H9 (cell line): ENCODE measurements at regions not wholly inside any gene's neighbourhood (a gene's known extent, or its start where the extent isn't known, plus 50 kb on each side); places are given as distances from the start of the nearest gene placed in this dataset.

Experiments
- DNase-seq: peaks from one replicate; pipeline ENCODE4 v3.0.0-alpha.2; 2017
- H2AFZ ChIP-seq: one replicate; pipeline ENCODE4 v1.6.1; 2013; ENCODE audit warnings: mild to moderate bottlenecking, low read length, control low read depth, moderate library complexity
- H2AK5ac ChIP-seq: 2 replicates; pipeline ENCODE4 v1.6.1; 2013; ENCODE audit warnings: low read length, control low read depth, mixed read lengths; ENCODE audit not compliant: insufficient read length
- H2BK120ac ChIP-seq: one replicate; pipeline ENCODE4 v1.6.1; 2013; ENCODE audit warnings: low read depth, mild to moderate bottlenecking, low read length, control low read depth, inconsistent platforms; ENCODE audit not compliant: poor library complexity, severe bottlenecking
- H2BK12ac ChIP-seq: 2 replicates; pipeline ENCODE4 v1.6.1; 2013; ENCODE audit warnings: low read length, control low read depth, mixed read lengths, low read depth; ENCODE audit not compliant: insufficient read length
- H2BK15ac ChIP-seq: 2 replicates; pipeline ENCODE4 v1.6.1; 2013; ENCODE audit warnings: low read depth, low read length, control low read depth
- H2BK20ac ChIP-seq: one replicate; pipeline ENCODE4 v1.6.1; 2013; ENCODE audit warnings: low read depth, mild to moderate bottlenecking, low read length, control low read depth, inconsistent platforms; ENCODE audit not compliant: poor library complexity, severe bottlenecking
- H2BK5ac ChIP-seq: 2 replicates; pipeline ENCODE4 v1.6.1; 2013; ENCODE audit warnings: low read length, control low read depth, mixed read lengths; ENCODE audit not compliant: insufficient read length
- H3K14ac ChIP-seq: 2 replicates; pipeline ENCODE4 v1.6.1; 2013; ENCODE audit warnings: low read length, control low read depth; ENCODE audit not compliant: insufficient read depth
- H3K18ac ChIP-seq: 2 replicates; pipeline ENCODE4 v1.6.1; 2013; ENCODE audit warnings: low read depth, mild to moderate bottlenecking, mixed read lengths, low read length, control low read depth; ENCODE audit not compliant: insufficient read length
- H3K23ac ChIP-seq: 2 replicates; pipeline ENCODE4 v1.6.1; 2013; ENCODE audit warnings: low read length, control low read depth, mixed read lengths, low read depth; ENCODE audit not compliant: insufficient read length
- H3K23me2 ChIP-seq: 2 replicates; pipeline ENCODE4 v1.6.1; 2013; ENCODE audit warnings: low read depth, mild to moderate bottlenecking, mixed read lengths, low read length, control low read depth; ENCODE audit not compliant: insufficient read length, poor library complexity, severe bottlenecking
- H3K27ac ChIP-seq: 2 replicates; pipeline ENCODE4 v1.5.1; 2013; ENCODE audit warnings: low read length, control low read depth, mixed read lengths, low read depth; ENCODE audit not compliant: insufficient read length
- H3K27me3 ChIP-seq: 2 replicates; pipeline ENCODE4 v1.6.1; 2013; ENCODE audit warnings: low read length, control low read depth, inconsistent platforms; ENCODE audit not compliant: insufficient read depth
- H3K4ac ChIP-seq: 2 replicates; pipeline ENCODE4 v1.6.1; 2013; ENCODE audit warnings: low read depth, mild to moderate bottlenecking, control low read depth, inconsistent platforms, low read length, moderate library complexity
- H3K4me1 ChIP-seq: 2 replicates; pipeline ENCODE4 v1.6.1; 2013; ENCODE audit warnings: low read length, control low read depth, inconsistent platforms; ENCODE audit not compliant: insufficient read depth
- H3K4me2 ChIP-seq: 2 replicates; pipeline ENCODE4 v1.6.1; 2013; ENCODE audit warnings: low read length, control low read depth, mixed read lengths; ENCODE audit not compliant: insufficient read length, insufficient read depth
- H3K56ac ChIP-seq: 2 replicates; pipeline ENCODE4 v1.6.1; 2013; ENCODE audit warnings: low read depth, mild to moderate bottlenecking, mixed read lengths, low read length, control low read depth; ENCODE audit not compliant: insufficient read length
- H3K79me1 ChIP-seq: 2 replicates; pipeline ENCODE4 v1.6.1; 2013; ENCODE audit warnings: low read depth, mild to moderate bottlenecking, moderate library complexity, low read length, control low read depth, inconsistent platforms; ENCODE audit not compliant: insufficient read depth, poor library complexity, severe bottlenecking
- H3K79me2 ChIP-seq: 2 replicates; pipeline ENCODE4 v1.6.1; 2013; ENCODE audit warnings: low read length, control low read depth, inconsistent platforms; ENCODE audit not compliant: insufficient read depth
- H3K9ac ChIP-seq: 2 replicates; pipeline ENCODE4 v1.6.1; 2013; ENCODE audit warnings: low read length, control low read depth, mixed read lengths; ENCODE audit not compliant: insufficient read length; ENCODE audit errors: extremely low read depth
- H3K9me3 ChIP-seq: one replicate; pipeline ENCODE4 v1.6.1; 2013; ENCODE audit warnings: low read depth, low read length, inconsistent platforms; ENCODE audit not compliant: control insufficient read depth
- H3T11ph ChIP-seq: one replicate; pipeline ENCODE4 v1.6.1; 2013; ENCODE audit warnings: mild to moderate bottlenecking, low read length, control low read depth, inconsistent platforms
- H4K20me1 ChIP-seq: one replicate; pipeline ENCODE4 v1.6.1; 2013; ENCODE audit not compliant: control insufficient read depth, insufficient read length, insufficient read depth
- H4K5ac ChIP-seq: 2 replicates; pipeline ENCODE4 v1.6.1; 2013; ENCODE audit warnings: low read depth, mild to moderate bottlenecking, mixed read lengths, low read length, control low read depth; ENCODE audit not compliant: insufficient read length
- H4K8ac ChIP-seq: replicated peaks from 2 replicates; pipeline ENCODE4 v1.6.1; 2013; ENCODE audit warnings: low read length, control low read depth, mixed read lengths, low read depth; ENCODE audit not compliant: insufficient read length
- H4K91ac ChIP-seq: 2 replicates; pipeline ENCODE4 v1.6.1; 2013; ENCODE audit warnings: low read depth, mild to moderate bottlenecking, moderate library complexity, mixed read lengths, low read length, control low read depth; ENCODE audit not compliant: insufficient read length
- H3K27ac Mint-ChIP-seq, 3 experiments: 2 replicates in 2 of 3; 3 replicates in 1 of 3; pipeline ENCODE4 v1.8.0; 2020 to 2021; ENCODE audit warnings: mixed read lengths in 3 of 3, mild to moderate bottlenecking in 1 of 3, moderate library complexity in 1 of 3
- H3K27me3 Mint-ChIP-seq: 2 replicates; pipeline ENCODE4 v1.8.0; 2021; ENCODE audit warnings: low read depth, mild to moderate bottlenecking, moderate library complexity, mixed read lengths
- H3K36me3 Mint-ChIP-seq, 3 experiments: 2 replicates in 2 of 3; 3 replicates in 1 of 3; pipeline ENCODE4 v1.8.0; 2020 to 2021; ENCODE audit warnings: low read depth in 3 of 3, mixed read lengths in 3 of 3; ENCODE audit not compliant: insufficient read depth in 1 of 3
- H3K4me1 Mint-ChIP-seq, 2 experiments: 2 replicates each; pipeline ENCODE4 v1.8.0; 2020; ENCODE audit warnings: mixed read lengths in 2 of 2
- H3K4me3 Mint-ChIP-seq, 2 experiments: 2 replicates in 1 of 2; 3 replicates in 1 of 2; pipeline ENCODE4 v1.8.0; 2020 to 2021; ENCODE audit warnings: mild to moderate bottlenecking in 2 of 2, mixed read lengths in 2 of 2, moderate library complexity in 1 of 2
- H3K9me3 Mint-ChIP-seq, 2 experiments: 2 replicates in 1 of 2; 3 replicates in 1 of 2; pipeline ENCODE4 v1.8.0; 2020; ENCODE audit warnings: mild to moderate bottlenecking in 2 of 2, mixed read lengths in 2 of 2, moderate library complexity in 1 of 2
- CTCF ChIP-seq: fragments of 200-600 bp; sonication (generic); conservative IDR thresholded peaks from 3 replicates; pipeline ENCODE4 v1.8.0; 2021; ENCODE audit warnings: antibody characterized with exemption, mild to moderate bottlenecking
- whole genome bisulfite sequencing: extraction: QIAGEN DNeasy Blood & Tissue Kit; methylation state at CpG from one replicate; pipeline ENCODE4 v1.1.7; 2013; ENCODE audit warnings: missing lambda C conversion rate, low lambda C conversion rate, mixed read lengths; ENCODE audit not compliant: insufficient read length; ENCODE audit errors: extremely low coverage; 5-methylcytosine and 5-hydroxymethylcytosine counted together

- no peak overlapping the region for H2AK5ac ChIP-seq
Measured at GRCh38 chr4:8780596-8781368, 90.9 kb downstream of the HMX1 start.

More at GRCh38 chr4:8780596-8781368, 90.9 kb downstream of the HMX1 start:
- Histone ChIP-seq H3T11ph (no peak overlapping the region), H3K79me2 (no peaks in the 10 kb centered on the region), H3K4ac (no peak overlapping the region), H3K27me3 (no peaks in the 10 kb centered on the region), H2BK15ac (no peak overlapping the region), H3K18ac (no peak overlapping the region), H4K20me1 (no peaks in the 10 kb centered on the region), H3K4me2 (no peak overlapping the region), H2AFZ (no peak overlapping the region), H3K9ac (no peak overlapping the region), H2BK5ac (no peak overlapping the region), H2BK120ac (no peak overlapping the region), H3K23ac (no peak overlapping the region), H4K5ac (no peak overlapping the region), H3K23me2 (no peaks in the 10 kb centered on the region), H3K27ac (no peak overlapping the region), H3K56ac (no peak overlapping the region), H4K8ac (no peak overlapping the region), H3K9me3 (no peaks in the 10 kb centered on the region), H3K14ac (peak overlapping the region; percentile 7; the same call in 1 of the 2 replicates), H2BK20ac (no peak overlapping the region), H3K4me1 (no peaks in the 10 kb centered on the region), H4K91ac (no peak overlapping the region), H2BK12ac (no peak overlapping the region), H3K79me1 (no peaks in the 10 kb centered on the region)
- no CpG with 5 or more reads among the region's 19 CpGs for WGBS
- no peak overlapping the region for H3K4me3 Mint-ChIP-seq
- H3K27ac Mint-ChIP-seq: no peak overlapping the region
- H3K27me3 Mint-ChIP-seq: peaks cover 2% of the 10 kb centered on the region
- peaks cover 0 to 3% of the 10 kb centered on the region in 2 experiments; a peak in 1 of 4 replicates for H3K4me1 Mint-ChIP-seq
- H3K9me3 Mint-ChIP-seq: no peaks in the 10 kb centered on the region
- no peaks in the 10 kb centered on the region; a peak in 1 of 7 replicates for H3K36me3 Mint-ChIP-seq
- no peak for TF ChIP-seq CTCF
- no peak for DNase-seq
